HG03354 (cell line): ENCODE measurements at regions not wholly inside any gene's neighbourhood (a gene's known extent, or its start where the extent isn't known, plus 50 kb on each side); places are given as distances from the start of the nearest gene placed in this dataset.
"Not testable (repeated sequence)": the region's sequence is repeated elsewhere in the genome, so short reads cannot be mapped to it uniquely, and the experiment has no call there.

Source experiments
- ATAC-seq: cut with Tn5 transposase; IDR thresholded peaks from one replicate; pipeline ENCODE4 v1.9.1; 2021; ENCODE audit warnings: mild to moderate bottlenecking; ENCODE audit not compliant: unreplicated experiment, poor library complexity, severe bottlenecking

DNA sequence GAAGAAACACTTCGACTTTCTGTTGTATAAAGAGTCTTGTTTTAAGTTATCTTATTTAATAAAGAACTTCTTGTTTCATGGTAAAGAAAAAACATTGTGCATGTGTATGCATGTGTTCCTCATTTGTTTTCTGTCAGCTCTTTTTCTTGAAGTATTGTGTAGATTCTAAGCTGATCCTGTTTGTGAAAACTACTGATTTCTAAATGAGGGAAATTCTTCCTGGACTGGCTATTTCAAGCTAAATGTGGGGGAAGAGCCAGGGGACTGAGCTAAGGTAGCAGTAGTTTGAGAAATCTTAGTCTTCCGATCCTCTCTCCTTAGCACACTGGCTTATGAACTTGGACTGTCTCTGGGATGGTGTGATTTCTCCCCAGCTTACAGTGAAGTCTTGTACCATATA, 56.4 kb upstream of the RBMS1 start:
- no peak for ATAC-seq

GRCh38 chr2:160551259-160551658, 57.7 kb upstream of the RBMS1 start:
- no peak for ATAC-seq

GRCh38 chr2:160555420-160556071, 61.9 kb upstream of the RBMS1 start:
- no peak for ATAC-seq

- no peak for ATAC-seq
Observed at GRCh38 chr2:160557903-160558302, 64.3 kb upstream of the RBMS1 start.

DNA sequence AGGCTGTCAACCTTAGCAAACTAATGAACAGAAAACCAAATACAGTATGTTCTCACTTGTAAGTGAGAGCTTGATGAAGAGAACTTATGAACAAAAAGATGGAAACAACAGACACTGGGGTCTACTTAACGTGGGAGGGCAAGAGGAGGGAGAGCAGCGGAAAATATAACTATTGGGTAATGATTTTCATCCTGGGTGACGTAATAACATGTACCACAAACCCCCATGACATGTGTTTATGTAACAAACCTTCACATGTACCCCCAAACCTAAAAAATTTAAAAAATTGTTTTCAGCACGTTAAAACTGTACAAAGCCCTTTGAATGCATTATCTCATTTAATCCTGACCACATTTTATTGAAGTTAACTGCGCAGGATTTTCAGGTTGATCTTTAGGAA, 64.9 kb upstream of the RBMS1 start:
- no peak for ATAC-seq

DNA sequence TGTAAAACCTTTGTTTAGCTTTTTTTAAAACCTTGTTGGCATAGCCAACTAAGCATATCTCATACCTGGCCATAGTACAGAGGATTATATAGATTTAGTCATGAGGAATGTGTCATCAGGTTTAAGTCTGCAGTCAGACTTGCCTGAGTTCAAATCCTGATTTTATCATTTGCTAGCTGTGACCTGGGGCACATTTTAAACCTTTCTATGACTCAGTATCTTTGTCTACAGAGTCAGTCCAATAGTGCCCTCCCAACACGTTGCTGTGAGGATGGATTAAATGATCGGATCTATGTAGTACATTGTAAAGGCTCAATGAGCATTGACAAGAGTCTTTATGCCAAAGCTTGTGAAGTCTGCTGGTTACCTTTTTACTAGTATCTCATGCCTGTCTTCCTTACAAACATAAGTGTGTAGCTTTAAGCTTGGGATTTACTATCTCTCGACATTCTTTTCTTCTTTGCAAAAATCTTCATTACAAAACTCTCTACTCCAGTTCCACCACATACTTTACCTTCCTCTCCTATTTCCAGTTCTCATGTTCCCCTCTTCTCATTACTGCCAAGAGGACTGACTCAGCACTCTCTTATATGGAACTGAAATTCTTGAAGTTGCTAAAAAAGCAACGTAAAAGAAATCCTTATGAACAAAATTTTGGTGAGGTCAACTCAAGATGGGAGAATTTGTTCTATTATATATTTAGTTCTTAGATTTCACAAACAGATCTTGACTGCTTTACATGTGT, 68.1 kb upstream of the RBMS1 start:
- ATAC-seq, result no peak

GRCh38 chr2:160562730-160563129, 69.1 kb upstream of the RBMS1 start:
- ATAC-seq, result no peak

DNA sequence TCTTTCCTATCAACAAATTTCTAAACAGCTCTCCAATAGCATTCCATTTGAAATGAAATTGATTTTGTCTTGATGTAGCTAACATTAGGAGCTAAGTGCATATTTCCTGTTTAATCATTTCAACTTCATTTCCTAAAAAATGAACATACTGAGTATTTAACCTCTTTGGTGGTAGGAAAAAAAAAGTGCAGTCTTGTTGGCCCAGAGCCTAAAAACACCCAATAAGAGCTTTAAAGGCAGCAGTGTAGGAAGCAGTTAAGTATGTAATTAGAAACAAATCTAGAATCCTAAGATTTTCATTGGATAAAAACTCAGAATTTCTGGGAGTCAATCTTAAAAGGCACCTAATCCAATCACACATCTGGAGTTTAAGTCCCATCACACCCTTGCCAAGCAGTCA, 71.0 kb upstream of the RBMS1 start:
- ATAC-seq, result no peak

DNA sequence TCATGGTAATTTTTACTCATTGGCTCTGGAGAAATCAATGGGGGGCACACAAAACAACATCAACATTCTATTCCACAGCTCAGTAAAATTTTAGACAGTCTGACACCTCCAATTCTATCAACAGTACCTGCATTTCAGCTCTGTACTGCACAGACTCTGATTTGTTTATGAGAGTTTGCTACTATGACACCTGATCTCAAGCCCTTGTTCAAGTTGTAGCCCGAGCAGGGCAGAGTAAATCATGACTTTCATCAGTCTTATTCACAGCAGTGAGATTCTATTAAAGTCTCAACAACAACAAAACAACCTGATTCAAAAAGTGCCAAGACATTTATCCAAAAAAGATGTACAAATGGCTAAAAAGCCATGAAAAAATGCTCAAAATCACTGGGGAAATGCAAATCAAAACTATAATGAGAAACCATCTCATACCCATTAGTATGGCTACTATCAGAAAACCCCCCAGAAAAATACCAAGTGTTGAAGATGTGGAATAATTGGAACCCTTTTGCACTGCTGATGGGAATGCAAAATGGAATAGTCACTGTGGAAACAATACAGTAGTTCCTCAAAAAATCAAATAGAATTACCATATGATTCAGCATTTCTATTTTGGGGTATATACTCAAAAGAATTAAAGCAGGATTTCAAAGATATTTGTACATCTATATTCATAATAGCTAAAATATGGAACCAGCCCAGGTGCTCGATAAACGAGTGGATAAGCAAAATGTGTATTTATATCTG, 71.7 kb upstream of the RBMS1 start:
- no peak for ATAC-seq

DNA sequence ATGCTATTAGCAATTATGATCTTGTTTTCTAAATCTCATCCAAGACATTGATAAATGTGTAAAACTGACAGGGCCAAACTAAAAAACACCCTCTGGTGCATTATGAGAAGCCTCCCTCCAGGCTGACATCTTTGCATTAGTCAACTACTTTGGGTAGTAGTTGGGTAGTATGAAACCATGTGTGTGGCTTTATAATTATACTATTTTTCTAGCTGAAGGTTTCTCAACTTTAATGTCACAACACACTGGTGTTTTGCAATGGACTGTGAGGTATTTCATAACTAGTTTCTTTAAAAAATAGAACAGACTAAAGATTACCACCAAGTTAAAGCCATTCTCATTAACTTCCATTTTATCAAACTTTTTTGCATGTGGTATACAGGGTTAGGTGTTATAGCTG, 73.1 kb upstream of the RBMS1 start:
- no peak for ATAC-seq

DNA sequence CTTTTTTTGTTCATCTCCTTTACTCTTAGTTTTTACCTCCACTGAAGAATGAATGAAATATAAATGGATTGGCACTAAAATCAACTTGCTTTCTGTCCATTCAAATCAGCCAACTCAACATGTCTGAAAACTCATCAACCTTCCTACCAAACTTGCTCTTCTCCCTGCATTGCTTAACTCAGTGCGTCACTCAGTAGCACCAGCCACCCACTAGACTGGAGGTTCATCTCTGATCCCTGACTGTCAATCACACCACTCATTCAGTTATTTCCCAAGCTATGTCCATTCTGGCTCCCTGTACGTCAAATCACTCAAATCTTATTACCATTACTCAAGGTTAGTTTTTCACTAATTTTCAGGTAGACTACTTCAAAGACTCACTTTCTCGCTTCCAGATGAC, 75.2 kb upstream of the RBMS1 start:
- no peak for ATAC-seq

DNA sequence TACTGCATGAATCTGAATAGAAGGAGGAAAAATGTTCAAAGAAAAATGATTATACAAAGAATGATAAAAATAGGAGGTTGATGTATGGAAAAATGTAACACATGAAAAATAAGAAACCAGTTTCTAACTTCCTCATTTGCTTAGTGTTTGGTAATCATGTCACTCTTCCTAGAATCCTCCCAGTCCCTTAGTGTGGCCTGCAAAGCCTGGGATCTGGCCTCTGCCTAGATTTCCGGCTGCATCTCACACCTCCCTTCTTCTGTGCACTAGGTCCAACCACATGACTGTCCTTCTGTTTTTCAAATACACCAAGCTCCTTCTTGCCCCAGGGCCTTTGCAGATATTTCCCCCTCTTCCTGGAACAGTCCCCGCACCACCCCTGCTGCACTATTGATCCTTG, 76.8 kb upstream of the RBMS1 start:
- ATAC-seq, result no peak

- ATAC-seq, result no peak
Observed at GRCh38 chr2:160574468-160575140, 81.0 kb upstream of the RBMS1 start.

- no peak for ATAC-seq
Observed at GRCh38 chr2:160575368-160575767, 81.8 kb upstream of the RBMS1 start.

DNA sequence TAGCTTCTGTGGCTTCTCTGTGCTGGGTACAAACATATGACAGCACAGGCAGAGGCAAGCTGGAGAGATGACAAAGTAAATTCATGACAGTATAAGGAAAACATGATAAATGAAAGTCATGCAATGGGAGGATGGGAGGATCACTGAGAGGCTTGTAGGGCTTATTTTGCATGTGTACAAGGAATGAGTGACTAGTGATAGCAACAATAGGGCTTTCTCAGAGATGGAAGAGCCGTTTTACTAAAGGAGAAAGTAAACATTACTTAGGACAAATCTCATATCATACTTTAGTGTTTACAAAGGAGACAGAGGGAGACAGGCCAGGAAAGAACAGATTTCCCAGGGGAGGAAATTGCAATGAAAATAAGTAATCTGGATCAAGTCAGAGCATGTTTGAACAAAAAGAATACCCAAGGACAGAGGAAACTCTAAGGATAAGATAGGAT, 82.5 kb upstream of the RBMS1 start:
- ATAC-seq, result no peak

DNA sequence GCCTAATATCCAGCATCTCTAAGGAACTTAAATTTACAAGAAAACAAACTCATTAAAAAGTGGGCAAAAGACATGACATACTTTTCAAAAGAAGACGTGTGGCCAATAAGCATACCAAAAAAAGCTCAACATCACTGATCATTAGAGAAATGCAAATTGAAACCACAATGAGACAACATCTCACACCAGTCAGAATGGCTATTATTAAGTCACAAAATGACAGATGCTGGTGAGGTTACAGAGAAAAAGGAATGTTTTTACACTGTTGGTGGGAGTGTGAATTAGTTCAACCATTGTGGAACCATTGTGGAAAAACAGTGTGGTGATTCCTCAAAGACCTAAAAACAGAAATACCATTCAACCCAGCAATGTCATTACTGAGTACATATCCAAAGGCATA, 83.5 kb upstream of the RBMS1 start:
- not testable (repeated sequence) for ATAC-seq

- no peak for ATAC-seq
Observed at GRCh38 chr2:160581035-160581434, 87.4 kb upstream of the RBMS1 start.

GRCh38 chr2:160581448-160581847, 87.8 kb upstream of the RBMS1 start:
- ATAC-seq, result no peak

- ATAC-seq, result no peak
Observed at GRCh38 chr2:160582081-160582480, 88.5 kb upstream of the RBMS1 start.

DNA sequence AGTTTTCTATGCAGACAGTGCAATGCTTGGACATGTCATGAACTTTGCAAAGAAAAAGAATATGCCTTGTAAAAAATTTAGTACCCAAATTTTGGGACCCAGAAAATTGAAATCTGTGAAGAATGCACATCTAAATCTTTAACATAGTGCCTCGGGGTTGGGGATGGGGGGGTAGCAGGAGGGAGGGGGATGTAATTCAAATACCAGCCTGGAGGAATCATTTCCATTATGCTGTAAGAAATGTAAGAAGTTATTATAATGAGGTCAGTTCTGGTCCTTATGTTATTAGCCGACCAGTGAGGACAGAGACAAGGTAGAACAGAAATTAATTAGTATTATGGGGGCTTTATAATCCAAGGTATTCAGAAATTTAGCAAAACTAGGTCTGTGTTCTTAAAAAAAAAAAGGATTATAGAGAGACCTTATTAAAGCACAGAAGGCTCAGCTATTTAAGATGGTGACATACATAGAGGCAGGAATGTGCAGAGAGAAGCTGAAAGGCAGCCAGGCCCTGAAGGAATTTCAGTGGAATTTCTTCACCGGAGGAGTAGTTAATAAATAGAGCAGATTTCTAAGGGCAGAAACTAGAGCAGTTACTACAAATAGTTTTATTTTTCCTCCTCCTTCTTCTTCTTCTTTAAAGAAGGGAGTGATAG, 89.0 kb upstream of the RBMS1 start:
- no peak for ATAC-seq
